HUES48 (cell line): ENCODE measurements at regions not wholly inside any gene's neighbourhood (a gene's known extent, or its start where the extent isn't known, plus 50 kb on each side); places are given as distances from the start of the nearest gene placed in this dataset.
"Not testable (repeated sequence)": the region's sequence is repeated elsewhere in the genome, so short reads cannot be mapped to it uniquely, and the experiment has no call there.

ENCODE experiments used
- H3K27ac ChIP-seq: one replicate; pipeline ENCODE4 v1.7.0; 2013; ENCODE audit warnings: low read depth, low read length, inconsistent platforms
- H3K27me3 ChIP-seq: 2 replicates; pipeline ENCODE4 v1.6.1; 2013; ENCODE audit warnings: mild to moderate bottlenecking, low read length; ENCODE audit not compliant: control insufficient read depth, insufficient read depth
- H3K36me3 ChIP-seq: 2 replicates; pipeline ENCODE4 v1.6.1; 2013; ENCODE audit warnings: low read length; ENCODE audit not compliant: control insufficient read depth, insufficient read depth
- H3K4me1 ChIP-seq: 2 replicates; pipeline ENCODE4 v1.6.1; 2013; ENCODE audit warnings: mild to moderate bottlenecking, low read length; ENCODE audit not compliant: control insufficient read depth, insufficient read depth
- H3K4me3 ChIP-seq: 2 replicates; pipeline ENCODE4 v1.5.1; 2013; ENCODE audit warnings: mild to moderate bottlenecking, low read depth, low read length
- H3K9ac ChIP-seq: 2 replicates; pipeline ENCODE4 v1.6.1; 2013; ENCODE audit warnings: mild to moderate bottlenecking, low read depth, low read length, moderate library complexity
- H3K9me3 ChIP-seq: 2 replicates; pipeline ENCODE4 v1.6.1; 2013; ENCODE audit warnings: low read length; ENCODE audit not compliant: control insufficient read depth, insufficient read depth

DNA sequence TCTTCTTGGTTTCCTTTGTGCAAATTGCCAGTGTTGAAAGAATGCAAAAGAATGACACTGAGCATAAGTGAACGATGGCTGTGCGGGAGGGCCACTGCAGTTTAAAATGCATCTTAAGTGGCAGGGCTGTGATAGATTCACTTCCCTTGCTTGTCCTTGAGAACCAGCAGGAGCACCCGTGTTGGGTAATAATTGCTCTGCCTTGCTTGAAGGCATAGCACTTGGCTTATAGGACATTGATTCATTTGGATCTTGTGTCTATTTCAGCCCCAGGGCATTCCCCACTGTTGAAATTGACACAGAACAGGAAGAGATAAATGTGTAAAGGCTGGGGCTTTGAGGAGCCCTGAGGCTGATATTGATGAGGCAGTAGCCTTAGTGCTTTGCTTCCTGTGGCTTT, 1003.7 kb upstream of the GYPC start:
- Histone ChIP-seq H3K9me3 (no peaks in the 10 kb centered on the region), H3K9ac (no peak overlapping the region), H3K4me3 (no peak overlapping the region), H3K4me1 (no peaks in the 10 kb centered on the region), H3K27ac (no peak overlapping the region), H3K36me3 (no peaks in the 10 kb centered on the region), H3K27me3 (no peaks in the 10 kb centered on the region)

GRCh38 chr2:125654226-125654625, 1001.7 kb upstream of the GYPC start:
- no peaks in the 10 kb centered on the region for H3K9me3 ChIP-seq
- H3K27me3 ChIP-seq: no peaks in the 10 kb centered on the region
- no peak overlapping the region for H3K27ac ChIP-seq
- no peaks in the 10 kb centered on the region for H3K36me3 ChIP-seq
- no peak overlapping the region for H3K9ac ChIP-seq
- no peak overlapping the region for H3K4me3 ChIP-seq
- no peaks in the 10 kb centered on the region for H3K4me1 ChIP-seq

DNA sequence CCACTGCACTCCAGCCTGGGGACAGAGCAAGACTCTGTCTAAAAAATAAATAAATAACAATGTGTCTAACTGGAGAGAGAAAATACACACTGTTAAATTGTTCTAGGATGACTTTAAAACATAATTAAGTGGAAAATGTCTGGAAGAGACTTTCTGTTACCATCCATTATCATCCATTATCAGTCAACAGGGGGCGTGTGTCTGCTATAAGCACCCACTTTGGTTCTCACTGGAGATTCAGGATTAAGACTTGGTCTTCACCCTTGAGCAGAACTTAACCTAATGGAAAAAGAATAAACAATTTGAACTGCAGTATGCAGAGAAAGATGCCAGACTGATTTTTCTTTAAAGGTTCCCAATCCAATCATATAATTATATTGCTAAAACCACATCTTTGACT, 999.8 kb upstream of the GYPC start:
- Histone ChIP-seq H3K4me1 (no peaks in the 10 kb centered on the region), H3K36me3 (no peaks in the 10 kb centered on the region), H3K27me3 (no peaks in the 10 kb centered on the region), H3K27ac (no peak overlapping the region), H3K9me3 (no peaks in the 10 kb centered on the region), H3K4me3 (no peak overlapping the region), H3K9ac (no peak overlapping the region)

GRCh38 chr2:125658583-125658982, 997.4 kb upstream of the GYPC start:
- Histone ChIP-seq H3K27me3 (no peaks in the 10 kb centered on the region), H3K9ac (no peak overlapping the region), H3K9me3 (no peaks in the 10 kb centered on the region), H3K4me1 (no peaks in the 10 kb centered on the region), H3K27ac (no peak overlapping the region), H3K36me3 (no peaks in the 10 kb centered on the region), H3K4me3 (no peak overlapping the region)

DNA sequence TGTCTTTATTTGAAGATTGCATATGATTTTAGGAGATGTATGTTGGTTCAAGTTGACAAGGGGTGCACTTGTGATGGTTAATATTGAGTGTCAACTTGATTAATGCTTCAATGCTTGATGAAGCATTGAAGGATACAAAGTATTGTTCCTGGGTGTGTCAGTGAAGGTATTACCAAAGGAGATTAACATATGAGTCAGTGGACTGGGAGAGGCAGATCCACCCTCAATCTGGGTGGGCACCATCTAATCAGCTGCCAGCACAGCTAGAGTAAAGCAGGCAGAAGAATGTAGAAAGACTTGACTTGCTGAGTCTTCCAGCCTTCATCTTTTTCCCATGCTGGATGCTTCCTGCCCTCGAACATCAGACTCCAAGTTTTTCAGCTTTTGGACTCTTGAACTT, 995.6 kb upstream of the GYPC start:
- H3K27ac ChIP-seq, H3K9me3 ChIP-seq, H3K4me3 ChIP-seq, H3K27me3 ChIP-seq, H3K4me1 ChIP-seq, H3K36me3 ChIP-seq, H3K9ac ChIP-seq: not testable (repeated sequence)

GRCh38 chr2:125667630-125668029, 988.3 kb upstream of the GYPC start:
- Histone ChIP-seq H3K36me3 (no peaks in the 10 kb centered on the region), H3K4me1 (no peaks in the 10 kb centered on the region), H3K27me3 (no peaks in the 10 kb centered on the region), H3K9ac (no peak overlapping the region), H3K4me3 (no peak overlapping the region), H3K9me3 (peaks cover 5% of the 10 kb centered on the region), H3K27ac (no peak overlapping the region)

GRCh38 chr2:125679903-125680302, 976.1 kb upstream of the GYPC start:
- no peak overlapping the region for H3K9ac ChIP-seq
- no peak overlapping the region for H3K4me3 ChIP-seq
- no peak overlapping the region for H3K27ac ChIP-seq
- H3K36me3 ChIP-seq: no peaks in the 10 kb centered on the region
- no peaks in the 10 kb centered on the region for H3K4me1 ChIP-seq
- no peaks in the 10 kb centered on the region for H3K9me3 ChIP-seq
- H3K27me3 ChIP-seq: no peaks in the 10 kb centered on the region

GRCh38 chr2:125680809-125681208, 975.1 kb upstream of the GYPC start:
- H3K9me3 ChIP-seq: no peaks in the 10 kb centered on the region
- no peaks in the 10 kb centered on the region for H3K27me3 ChIP-seq
- no peaks in the 10 kb centered on the region for H3K36me3 ChIP-seq
- no peak overlapping the region for H3K4me3 ChIP-seq
- no peak overlapping the region for H3K27ac ChIP-seq
- no peaks in the 10 kb centered on the region for H3K4me1 ChIP-seq
- H3K9ac ChIP-seq: no peak overlapping the region

- H3K9ac ChIP-seq: no peak overlapping the region
- no peaks in the 10 kb centered on the region for H3K9me3 ChIP-seq
- no peak overlapping the region for H3K4me3 ChIP-seq
- no peaks in the 10 kb centered on the region for H3K4me1 ChIP-seq
- no peak overlapping the region for H3K27ac ChIP-seq
- no peaks in the 10 kb centered on the region for H3K27me3 ChIP-seq
- H3K36me3 ChIP-seq: no peaks in the 10 kb centered on the region
These were observed 974.4 kb upstream of the GYPC start for GRCh38 chr2:125681576-125681975.

GRCh38 chr2:125681976-125682805, 973.8 kb upstream of the GYPC start:
- no peak overlapping the region for H3K9ac ChIP-seq
- H3K27ac ChIP-seq: no peak overlapping the region

GRCh38 chr2:125684256-125684655, 971.7 kb upstream of the GYPC start:
- no peak overlapping the region for H3K4me3 ChIP-seq
- H3K36me3 ChIP-seq: no peaks in the 10 kb centered on the region
- H3K27me3 ChIP-seq: no peaks in the 10 kb centered on the region
- no peaks in the 10 kb centered on the region for H3K9me3 ChIP-seq
- no peak overlapping the region for H3K27ac ChIP-seq
- no peaks in the 10 kb centered on the region for H3K4me1 ChIP-seq
- no peak overlapping the region for H3K9ac ChIP-seq

More at GRCh38 chr2:125681976-125682805, 973.8 kb upstream of the GYPC start:
- Histone ChIP-seq H3K4me1 (no peaks in the 10 kb centered on the region), H3K9me3 (no peaks in the 10 kb centered on the region), H3K4me3 (no peak overlapping the region), H3K36me3 (no peaks in the 10 kb centered on the region), H3K27me3 (no peaks in the 10 kb centered on the region)
